Upper lobe of left lung (tissue), 6 donors: ENCODE measurements at regions not wholly inside any gene's neighbourhood (a gene's known extent, or its start where the extent isn't known, plus 50 kb on each side); places are given as distances from the start of the nearest gene placed in this dataset.

Experiments
- ATAC-seq, 2 donors: fragments of 200-7000 bp; cut with Tn5 transposase; one replicate each; pipeline ENCODE4 v1.9.1; 2022; ENCODE audit warnings: mild to moderate bottlenecking in 2 of 2, moderate library complexity in 2 of 2; ENCODE audit not compliant: low FRiP score in 2 of 2
- DNase-seq, 2 donors: peaks; one replicate each; pipeline ENCODE4 v3.0.0-alpha.2; 2019 to 2020
- H3K27ac ChIP-seq, 4 donors: fragments of 200-600 bp; sonication (generic); one replicate each; pipeline ENCODE4 v1.5.1; 2016 to 2019
- H3K27me3 ChIP-seq, 4 donors: fragments of 200-600 bp; sonication (generic); one replicate each; pipeline ENCODE4 v1.5.1; 2017 to 2019
- H3K36me3 ChIP-seq, 4 donors: fragments of 200-600 bp; sonication (generic); one replicate each; pipeline ENCODE4 v1.5.1; 2016 to 2019
- H3K4me1 ChIP-seq, 4 donors: fragments of 200-600 bp; sonication (generic); one replicate each; pipeline ENCODE4 v1.5.1; 2018 to 2019
- H3K4me3 ChIP-seq, 4 donors: fragments of 200-600 bp; sonication (generic); one replicate each; pipeline ENCODE4 v1.5.1; 2017 to 2019; ENCODE audit warnings: mild to moderate bottlenecking in 2 of 4, moderate library complexity in 1 of 4
- H3K9me3 ChIP-seq, 4 donors: fragments of 200-600 bp; sonication (generic); one replicate each; pipeline ENCODE4 v1.5.1; 2018 to 2019
- EP300 ChIP-seq, 4 donors: sonication (generic); formaldehyde crosslinking; IDR thresholded peaks; one replicate each; pipeline ENCODE4 v1.5.1; 2017; ENCODE audit warnings: antibody characterized with exemption in 4 of 4, control low read depth in 2 of 4
- POLR2A ChIP-seq, 4 donors: fragments of 450-650 bp; IDR thresholded peaks; one replicate each; pipeline ENCODE4 v1.5.1; 2016 to 2017; ENCODE audit warnings: antibody characterized with exemption in 4 of 4, mild to moderate bottlenecking in 2 of 4
- POLR2AphosphoS5 ChIP-seq, 2 donors: sonication (generic); formaldehyde crosslinking; IDR thresholded peaks; one replicate each; pipeline ENCODE4 v1.5.1; 2017; ENCODE audit warnings: antibody characterized with exemption in 2 of 2
- WGBS, 2 donors: methylation state at CpG; one replicate each; pipeline ENCODE4 v1.1.5; 2017 to 2018; 5-methylcytosine and 5-hydroxymethylcytosine counted together
- TF ChIP-seq, protein P1 (sequence below), 6 experiments: fragments of 450-650 bp in 4 of 6; fragments of 200-600 bp in 2 of 6; sonication (generic) in 2 of 6; IDR thresholded peaks; one replicate each; pipeline ENCODE4 v1.5.1; 2016 to 2019; ENCODE audit warnings: antibody characterized with exemption in 6 of 6
- donor health status: DM: no; HTN: no; CAD: no; lungs with moderate emphysema.
- donor health status: DM: no; HTN: yes; CAD: no; lungs with severe emphysema.

DNA sequence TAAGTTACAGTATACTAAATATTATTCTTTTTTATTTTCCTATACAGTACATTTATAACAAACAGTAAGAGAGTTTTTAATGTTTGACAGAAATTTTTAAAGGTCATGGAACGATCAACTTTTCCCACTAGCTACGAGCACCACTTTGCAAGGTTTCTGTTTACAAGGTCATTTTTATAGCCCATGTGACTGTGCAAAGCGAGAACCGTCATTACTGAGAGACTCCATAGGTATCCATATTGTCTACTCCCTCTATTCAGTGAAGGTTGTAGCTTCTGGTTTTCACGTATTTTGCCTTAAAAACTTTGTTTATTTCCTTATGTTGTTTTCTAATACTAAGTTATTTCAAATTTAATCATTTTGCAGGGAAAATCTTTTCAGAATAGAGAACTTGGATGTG is 186.3 kb upstream of the RGMB start:
- no peaks in the 10 kb centered on the region for H3K36me3 ChIP-seq
- H3K4me3 ChIP-seq, result no peak overlapping the region
- no peak for DNase-seq
- no peaks in the 10 kb centered on the region for H3K9me3 ChIP-seq
- no peak for TF ChIP-seq POLR2A (IDR thresholded peaks at IDR 0.05)
- no peak for TF ChIP-seq POLR2AphosphoS5 (IDR thresholded peaks at IDR 0.05)
- no peak for TF ChIP-seq EP300 (IDR thresholded peaks at IDR 0.05)
- TF ChIP-seq, protein P1, sequence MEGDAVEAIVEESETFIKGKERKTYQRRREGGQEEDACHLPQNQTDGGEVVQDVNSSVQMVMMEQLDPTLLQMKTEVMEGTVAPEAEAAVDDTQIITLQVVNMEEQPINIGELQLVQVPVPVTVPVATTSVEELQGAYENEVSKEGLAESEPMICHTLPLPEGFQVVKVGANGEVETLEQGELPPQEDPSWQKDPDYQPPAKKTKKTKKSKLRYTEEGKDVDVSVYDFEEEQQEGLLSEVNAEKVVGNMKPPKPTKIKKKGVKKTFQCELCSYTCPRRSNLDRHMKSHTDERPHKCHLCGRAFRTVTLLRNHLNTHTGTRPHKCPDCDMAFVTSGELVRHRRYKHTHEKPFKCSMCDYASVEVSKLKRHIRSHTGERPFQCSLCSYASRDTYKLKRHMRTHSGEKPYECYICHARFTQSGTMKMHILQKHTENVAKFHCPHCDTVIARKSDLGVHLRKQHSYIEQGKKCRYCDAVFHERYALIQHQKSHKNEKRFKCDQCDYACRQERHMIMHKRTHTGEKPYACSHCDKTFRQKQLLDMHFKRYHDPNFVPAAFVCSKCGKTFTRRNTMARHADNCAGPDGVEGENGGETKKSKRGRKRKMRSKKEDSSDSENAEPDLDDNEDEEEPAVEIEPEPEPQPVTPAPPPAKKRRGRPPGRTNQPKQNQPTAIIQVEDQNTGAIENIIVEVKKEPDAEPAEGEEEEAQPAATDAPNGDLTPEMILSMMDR (IDR thresholded peaks at IDR 0.05), result no peak
- no peaks in the 10 kb centered on the region for H3K4me1 ChIP-seq
- H3K27ac ChIP-seq, result no peak overlapping the region
- 85 to 88% methylated on average over 5 of the region's 5 CpGs for WGBS, 2 donors
- no peak for ATAC-seq
- no peaks in the 10 kb centered on the region for H3K27me3 ChIP-seq

DNA sequence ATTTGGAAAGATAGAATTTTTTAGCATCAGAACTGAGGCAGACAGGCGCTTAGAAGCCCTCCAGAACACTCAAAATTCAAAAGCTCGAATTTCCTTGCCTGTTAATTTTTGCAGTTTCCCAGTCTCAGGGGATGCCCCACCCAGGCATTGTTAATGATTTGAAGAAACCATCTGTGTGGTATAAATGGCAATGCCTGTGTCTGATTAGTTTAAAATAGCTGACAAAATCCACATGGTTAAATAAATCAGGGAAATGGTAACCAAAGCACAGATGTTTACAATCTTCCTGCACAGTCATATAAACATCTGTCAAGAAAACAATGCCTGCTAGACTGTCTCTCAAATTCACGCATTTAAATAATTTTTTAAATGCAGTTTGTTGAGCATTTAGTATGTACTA is 185.2 kb upstream of the RGMB start:
- Histone ChIP-seq H3K4me3 (no peak overlapping the region), H3K27me3 (no peaks in the 10 kb centered on the region), H3K36me3 (no peaks in the 10 kb centered on the region), H3K27ac (no peak overlapping the region), H3K9me3 (no peaks in the 10 kb centered on the region), H3K4me1 (no peaks in the 10 kb centered on the region)
- ATAC-seq (no peak), DNase-seq (no peak)
- 37 to 54% methylated on average over 3 of the region's 3 CpGs for WGBS, 2 donors
- TF ChIP-seq POLR2A (IDR thresholded peaks at IDR 0.05) (no peak), EP300 (IDR thresholded peaks at IDR 0.05) (no peak), POLR2AphosphoS5 (IDR thresholded peaks at IDR 0.05) (no peak)
- TF ChIP-seq, protein P1 (IDR thresholded peaks at IDR 0.05), result no peak

DNA sequence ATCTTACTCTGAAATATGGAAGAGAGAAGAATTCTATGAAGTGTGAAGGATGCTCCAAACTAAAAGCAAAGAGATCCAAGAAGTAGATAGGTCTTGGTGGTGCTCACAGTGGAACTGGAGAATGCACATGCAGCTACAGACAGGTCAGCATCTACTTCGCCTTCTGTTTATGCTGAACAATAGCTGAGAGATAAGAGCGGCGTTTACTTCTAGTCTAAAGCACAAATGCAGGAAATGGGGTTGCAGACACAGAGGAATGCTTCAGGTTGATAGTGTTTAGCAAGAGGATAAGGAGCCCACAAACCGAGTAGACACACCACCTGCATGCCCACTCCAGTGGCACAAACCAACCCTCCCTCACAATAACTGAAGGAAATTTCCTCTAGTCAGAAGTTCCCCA is 180.0 kb upstream of the RGMB start:
- H3K9me3 ChIP-seq, result no peaks in the 10 kb centered on the region
- H3K4me1 ChIP-seq, result no peaks in the 10 kb centered on the region
- DNase-seq, result no peak
- no peak overlapping the region for H3K27ac ChIP-seq
- WGBS, 2 donors, result 14 to 28% methylated on average over 4 of the region's 4 CpGs
- TF ChIP-seq EP300 (IDR thresholded peaks at IDR 0.05), result no peak
- no peak for TF ChIP-seq POLR2AphosphoS5 (IDR thresholded peaks at IDR 0.05)
- TF ChIP-seq, protein P1 (IDR thresholded peaks at IDR 0.05), result no peak
- no peak for TF ChIP-seq POLR2A (IDR thresholded peaks at IDR 0.05)
- H3K4me3 ChIP-seq, result no peak overlapping the region
- no peaks in the 10 kb centered on the region for H3K36me3 ChIP-seq
- H3K27me3 ChIP-seq, result no peaks in the 10 kb centered on the region
- no peak for ATAC-seq

DNA sequence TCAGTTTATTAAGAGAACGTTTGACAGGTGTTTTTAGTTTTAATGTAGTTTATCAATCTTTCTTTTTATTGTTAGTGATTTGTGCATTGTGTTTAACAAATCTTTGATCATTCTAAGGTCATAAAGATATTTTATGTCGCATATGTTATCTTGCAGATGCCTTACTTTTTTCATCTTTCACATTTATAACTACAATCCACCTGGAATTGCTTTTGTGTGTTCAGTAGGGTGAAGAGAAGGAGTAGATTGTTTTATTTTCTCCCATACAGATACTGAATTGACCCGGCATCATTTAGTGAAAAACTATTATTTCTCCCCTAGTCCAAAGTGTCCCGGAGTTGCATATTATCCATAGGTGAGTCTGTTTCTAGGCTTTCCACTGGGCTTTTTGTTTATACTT is 179.4 kb upstream of the RGMB start:
- ATAC-seq, result no peak
- no peaks in the 10 kb centered on the region for H3K36me3 ChIP-seq
- no peaks in the 10 kb centered on the region for H3K4me1 ChIP-seq
- H3K9me3 ChIP-seq, result no peaks in the 10 kb centered on the region
- H3K27me3 ChIP-seq, result no peaks in the 10 kb centered on the region
- no peak overlapping the region for H3K27ac ChIP-seq
- WGBS, 2 donors, result 73 to 74% methylated on average over 4 of the region's 4 CpGs
- TF ChIP-seq POLR2AphosphoS5 (IDR thresholded peaks at IDR 0.05) (no peak), EP300 (IDR thresholded peaks at IDR 0.05) (no peak), POLR2A (IDR thresholded peaks at IDR 0.05) (no peak)
- TF ChIP-seq, protein P1 (IDR thresholded peaks at IDR 0.05), result no peak
- H3K4me3 ChIP-seq, result no peak overlapping the region
- no peak for DNase-seq

DNA sequence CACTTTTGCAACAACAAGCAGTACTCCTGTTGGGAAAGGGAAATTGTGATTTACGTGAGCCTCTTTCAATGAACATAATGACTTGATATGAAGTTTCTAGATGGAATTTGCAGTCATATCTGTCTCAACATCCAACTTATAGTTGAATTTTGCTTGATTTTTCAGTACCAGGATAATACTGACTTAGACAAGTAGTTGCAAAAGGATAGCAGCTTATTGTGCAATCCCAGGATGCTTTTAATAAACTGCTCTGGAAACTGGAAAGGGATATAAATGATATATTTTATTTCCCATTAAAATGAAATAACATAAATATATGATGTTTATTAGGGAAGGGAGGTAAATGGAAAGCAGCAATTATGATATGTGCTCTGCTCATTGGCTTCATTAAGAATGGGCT is 174.4 kb upstream of the RGMB start:
- Histone ChIP-seq H3K27me3 (no peaks in the 10 kb centered on the region), H3K27ac (no peak overlapping the region), H3K4me1 (no peaks in the 10 kb centered on the region), H3K4me3 (no peak overlapping the region), H3K9me3 (no peaks in the 10 kb centered on the region), H3K36me3 (no peaks in the 10 kb centered on the region)
- WGBS, 2 donors, result 93 to 97% methylated on average over 1 of the region's 1 CpG
- TF ChIP-seq EP300 (IDR thresholded peaks at IDR 0.05), result no peak
- TF ChIP-seq, protein P1 (IDR thresholded peaks at IDR 0.05), result no peak
- no peak for TF ChIP-seq POLR2AphosphoS5 (IDR thresholded peaks at IDR 0.05)
- no peak for TF ChIP-seq POLR2A (IDR thresholded peaks at IDR 0.05)
- DNase-seq (no peak), ATAC-seq (no peak)
